ENCODE measurements at regions not wholly inside any gene's neighbourhood (a gene's known extent, or its start where the extent isn't known, plus 50 kb on each side); places are given as distances from the start of the nearest gene placed in this dataset.

- TF ChIP-seq CTCF (IDR thresholded peaks at IDR 0.05 in 4 of 5, conservative IDR thresholded peaks at IDR 0.05 in 1 of 5) (no peak), POLR2A (IDR thresholded peaks at IDR 0.05) (no peak)
Observed at GRCh38 chr2:66001538-66001937, 433.4 kb upstream of the MEIS1 start.
